GM12878 (cell line): ENCODE measurements at regions not wholly inside any gene's neighbourhood (a gene's known extent, or its start where the extent isn't known, plus 50 kb on each side); places are given as distances from the start of the nearest gene placed in this dataset.

Experiments
- FOXM1 ChIP-seq: IDR thresholded peaks from 2 replicates; pipeline ENCODE4 v1.6.1; 2012; ENCODE audit warnings: low read depth, mild to moderate bottlenecking, inconsistent platforms, low read length, moderate library complexity
- HDGF ChIP-seq: fragments of 450-650 bp; IDR thresholded peaks from 2 replicates; pipeline ENCODE4 v1.6.1; 2016; ENCODE audit warnings: antibody characterized with exemption
- POLR2AphosphoS2 ChIP-seq: IDR thresholded peaks from 2 replicates; pipeline ENCODE4 v1.6.1; 2011; ENCODE audit warnings: low read depth, mild to moderate bottlenecking, low read length, improper control_type of control experiment, moderate library complexity
- SUZ12 ChIP-seq: fragments of 200-600 bp; sonication (generic); IDR thresholded peaks from one replicate; pipeline ENCODE4 v1.6.1; 2018; ENCODE audit warnings: antibody characterized with exemption, mild to moderate bottlenecking; ENCODE audit not compliant: unreplicated experiment
- ZZZ3 ChIP-seq: IDR thresholded peaks from 2 replicates; pipeline ENCODE4 v1.6.1; 2011; ENCODE audit warnings: low read depth; ENCODE audit not compliant: control insufficient read depth, insufficient read length
- TF ChIP-seq, protein P1 (sequence below): IDR thresholded peaks from 2 replicates; pipeline ENCODE4 v1.6.1; 2012; ENCODE audit warnings: improper control_type of control experiment, low read depth, low read length; ENCODE audit not compliant: insufficient replicate concordance
- TF ChIP-seq, protein P2 (sequence below): IDR thresholded peaks from 2 replicates; pipeline ENCODE4 v1.6.1; 2011; ENCODE audit warnings: low read depth, low read length, improper control_type of control experiment, borderline replicate concordance

DNA sequence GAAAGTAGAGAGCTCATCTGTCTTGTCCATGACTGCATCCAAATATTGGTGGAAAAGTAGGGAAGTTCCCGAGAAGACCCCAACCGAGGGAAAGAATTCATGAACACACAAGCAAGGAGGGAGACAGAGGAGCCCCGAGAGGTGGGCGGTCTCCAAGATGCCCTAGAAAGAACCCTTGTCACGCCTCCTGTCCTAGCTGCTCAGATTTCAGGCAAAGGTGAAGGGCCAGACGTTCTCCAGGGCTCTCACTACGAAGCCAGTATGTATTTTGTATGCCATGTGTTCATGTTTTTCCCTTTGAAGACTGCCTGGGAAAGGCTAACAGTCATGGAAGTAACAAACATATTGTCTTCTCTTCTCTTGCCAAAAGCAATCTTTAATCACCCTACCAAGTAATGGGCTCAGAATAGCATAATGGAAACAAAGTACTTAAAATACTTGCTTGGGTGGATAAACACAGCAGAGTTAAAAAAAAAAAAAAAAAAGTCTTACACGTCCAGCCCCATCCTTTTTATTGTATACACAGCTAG is 99.2 kb upstream of the TBX3 start (continued):
- TF ChIP-seq, protein P1, sequence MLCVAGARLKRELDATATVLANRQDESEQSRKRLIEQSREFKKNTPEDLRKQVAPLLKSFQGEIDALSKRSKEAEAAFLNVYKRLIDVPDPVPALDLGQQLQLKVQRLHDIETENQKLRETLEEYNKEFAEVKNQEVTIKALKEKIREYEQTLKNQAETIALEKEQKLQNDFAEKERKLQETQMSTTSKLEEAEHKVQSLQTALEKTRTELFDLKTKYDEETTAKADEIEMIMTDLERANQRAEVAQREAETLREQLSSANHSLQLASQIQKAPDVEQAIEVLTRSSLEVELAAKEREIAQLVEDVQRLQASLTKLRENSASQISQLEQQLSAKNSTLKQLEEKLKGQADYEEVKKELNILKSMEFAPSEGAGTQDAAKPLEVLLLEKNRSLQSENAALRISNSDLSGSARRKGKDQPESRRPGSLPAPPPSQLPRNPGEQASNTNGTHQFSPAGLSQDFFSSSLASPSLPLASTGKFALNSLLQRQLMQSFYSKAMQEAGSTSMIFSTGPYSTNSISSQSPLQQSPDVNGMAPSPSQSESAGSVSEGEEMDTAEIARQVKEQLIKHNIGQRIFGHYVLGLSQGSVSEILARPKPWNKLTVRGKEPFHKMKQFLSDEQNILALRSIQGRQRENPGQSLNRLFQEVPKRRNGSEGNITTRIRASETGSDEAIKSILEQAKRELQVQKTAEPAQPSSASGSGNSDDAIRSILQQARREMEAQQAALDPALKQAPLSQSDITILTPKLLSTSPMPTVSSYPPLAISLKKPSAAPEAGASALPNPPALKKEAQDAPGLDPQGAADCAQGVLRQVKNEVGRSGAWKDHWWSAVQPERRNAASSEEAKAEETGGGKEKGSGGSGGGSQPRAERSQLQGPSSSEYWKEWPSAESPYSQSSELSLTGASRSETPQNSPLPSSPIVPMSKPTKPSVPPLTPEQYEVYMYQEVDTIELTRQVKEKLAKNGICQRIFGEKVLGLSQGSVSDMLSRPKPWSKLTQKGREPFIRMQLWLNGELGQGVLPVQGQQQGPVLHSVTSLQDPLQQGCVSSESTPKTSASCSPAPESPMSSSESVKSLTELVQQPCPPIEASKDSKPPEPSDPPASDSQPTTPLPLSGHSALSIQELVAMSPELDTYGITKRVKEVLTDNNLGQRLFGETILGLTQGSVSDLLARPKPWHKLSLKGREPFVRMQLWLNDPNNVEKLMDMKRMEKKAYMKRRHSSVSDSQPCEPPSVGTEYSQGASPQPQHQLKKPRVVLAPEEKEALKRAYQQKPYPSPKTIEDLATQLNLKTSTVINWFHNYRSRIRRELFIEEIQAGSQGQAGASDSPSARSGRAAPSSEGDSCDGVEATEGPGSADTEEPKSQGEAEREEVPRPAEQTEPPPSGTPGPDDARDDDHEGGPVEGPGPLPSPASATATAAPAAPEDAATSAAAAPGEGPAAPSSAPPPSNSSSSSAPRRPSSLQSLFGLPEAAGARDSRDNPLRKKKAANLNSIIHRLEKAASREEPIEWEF, result no peak
- TF ChIP-seq ZZZ3, result no peak
- no peak for TF ChIP-seq HDGF
- no peak for TF ChIP-seq SUZ12
- TF ChIP-seq, protein P2, sequence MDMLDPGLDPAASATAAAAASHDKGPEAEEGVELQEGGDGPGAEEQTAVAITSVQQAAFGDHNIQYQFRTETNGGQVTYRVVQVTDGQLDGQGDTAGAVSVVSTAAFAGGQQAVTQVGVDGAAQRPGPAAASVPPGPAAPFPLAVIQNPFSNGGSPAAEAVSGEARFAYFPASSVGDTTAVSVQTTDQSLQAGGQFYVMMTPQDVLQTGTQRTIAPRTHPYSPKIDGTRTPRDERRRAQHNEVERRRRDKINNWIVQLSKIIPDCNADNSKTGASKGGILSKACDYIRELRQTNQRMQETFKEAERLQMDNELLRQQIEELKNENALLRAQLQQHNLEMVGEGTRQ, result no peak
- no peak for TF ChIP-seq POLR2AphosphoS2
- TF ChIP-seq FOXM1, result no peak
